GM12864 (cell line): ENCODE measurements at regions not wholly inside any gene's neighbourhood (a gene's known extent, or its start where the extent isn't known, plus 50 kb on each side); places are given as distances from the start of the nearest gene placed in this dataset.

Source experiments
- DNase-seq: peaks from one replicate; pipeline ENCODE4 v3.0.0-alpha.2; 2011; ENCODE audit warnings: low read depth
- H3K4me3 ChIP-seq: 2 replicates; pipeline ENCODE4 v1.5.1; 2011; ENCODE audit warnings: mild to moderate bottlenecking, low read depth, low read length, control low read depth
- CTCF ChIP-seq: IDR thresholded peaks from 2 replicates; pipeline ENCODE4 v1.5.1; 2011; ENCODE audit warnings: low read depth, mild to moderate bottlenecking, moderate library complexity, low read length, control low read depth, inconsistent platforms; ENCODE audit errors: missing control alignments

GRCh38 chr5:68612972-68613371 is 397.4 kb downstream of the PIK3R1 start:
- H3K4me3 ChIP-seq: no peak overlapping the region
- no peak for DNase-seq
- TF ChIP-seq CTCF: no peak

GRCh38 chr5:68618501-68618900 is 402.9 kb downstream of the PIK3R1 start:
- TF ChIP-seq CTCF: no peak
- no peak overlapping the region for H3K4me3 ChIP-seq
- no peak for DNase-seq

GRCh38 chr5:68627001-68627400 is 411.4 kb downstream of the PIK3R1 start:
- H3K4me3 ChIP-seq: no peak overlapping the region
- no peak for DNase-seq
- TF ChIP-seq CTCF: no peak

- H3K4me3 ChIP-seq: no peak overlapping the region
- no peak for DNase-seq
- TF ChIP-seq CTCF: no peak
Measured at GRCh38 chr5:68628082-68628814, 412.7 kb downstream of the PIK3R1 start.

GRCh38 chr5:68630354-68630753 is 414.8 kb downstream of the PIK3R1 start:
- H3K4me3 ChIP-seq: no peak overlapping the region
- TF ChIP-seq CTCF: no peak
- no peak for DNase-seq

GRCh38 chr5:68631884-68632283 is 416.3 kb downstream of the PIK3R1 start:
- DNase-seq: no peak
- TF ChIP-seq CTCF: no peak
- H3K4me3 ChIP-seq: no peak overlapping the region

GRCh38 chr5:68641211-68641610 is 425.7 kb downstream of the PIK3R1 start:
- peak; percentile 12 for DNase-seq
- TF ChIP-seq CTCF: no peak
- no peak overlapping the region for H3K4me3 ChIP-seq
